Esophagus squamous epithelium (tissue), 5 donors: ENCODE measurements at regions not wholly inside any gene's neighbourhood (a gene's known extent, or its start where the extent isn't known, plus 50 kb on each side); places are given as distances from the start of the nearest gene placed in this dataset.
"Not testable (repeated sequence)": the region's sequence is repeated elsewhere in the genome, so short reads cannot be mapped to it uniquely, and the experiment has no call there.

ENCODE experiments used
- DNase-seq: peaks from one replicate; lab custom pipeline; 2025; lab: John Stamatoyannopoulos, UW
- H3K27ac ChIP-seq, 4 donors: fragments of 200-600 bp; sonication (generic); one replicate each; pipeline ENCODE4 v1.5.1; 2016 to 2019; ENCODE audit warnings: mild to moderate bottlenecking in 1 of 4
- H3K27me3 ChIP-seq, 4 donors: fragments of 200-600 bp; sonication (generic); 1 replicate in 3 of 4; 2 replicates in 1 of 4; pipeline versions ENCODE4 v1.5.1 to v1.6.0; 2017 to 2021; ENCODE audit warnings: antibody characterized with exemption in 1 of 4
- H3K36me3 ChIP-seq, 3 donors: fragments of 200-600 bp; sonication (generic); one replicate each; pipeline ENCODE4 v1.5.1; 2016 to 2019
- H3K4me1 ChIP-seq, 3 donors: fragments of 200-600 bp; sonication (generic); one replicate each; pipeline ENCODE4 v1.5.1; 2017 to 2019
- H3K4me3 ChIP-seq, 4 donors: fragments of 200-600 bp; sonication (generic); 1 replicate in 3 of 4; 2 replicates in 1 of 4; pipeline ENCODE4 v1.5.1; 2016 to 2019; ENCODE audit warnings: mild to moderate bottlenecking in 2 of 4, moderate library complexity in 1 of 4
- H3K9me3 ChIP-seq, 3 donors: fragments of 200-600 bp; sonication (generic); one replicate each; pipeline ENCODE4 v1.5.1; 2016 to 2019
- CTCF ChIP-seq, 6 experiments: fragments of 450-650 bp in 4 of 6; fragments of 200-600 bp in 2 of 6; sonication (generic) in 2 of 6; IDR thresholded peaks; one replicate each; pipeline ENCODE4 v1.5.1; 2016 to 2019; ENCODE audit warnings: antibody characterized with exemption in 6 of 6, mild to moderate bottlenecking in 4 of 6, moderate library complexity in 4 of 6
- POLR2A ChIP-seq, 4 donors: fragments of 450-650 bp; IDR thresholded peaks; one replicate each; pipeline ENCODE4 v1.6.1; 2017; ENCODE audit warnings: antibody characterized with exemption in 4 of 4, mild to moderate bottlenecking in 4 of 4, moderate library complexity in 3 of 4
- WGBS, 2 donors: methylation state at CpG; one replicate each; pipeline ENCODE4 v1.1.5; 2018; 5-methylcytosine and 5-hydroxymethylcytosine counted together
- intact Hi-C: fragments of 100-400 bp; cut with DNase I; formaldehyde crosslinking; loops from one replicate; pipeline ENCODE4 v1.15.0; 2022
- donor health status: DM: yes; HTN: yes; CAD: no.

DNA sequence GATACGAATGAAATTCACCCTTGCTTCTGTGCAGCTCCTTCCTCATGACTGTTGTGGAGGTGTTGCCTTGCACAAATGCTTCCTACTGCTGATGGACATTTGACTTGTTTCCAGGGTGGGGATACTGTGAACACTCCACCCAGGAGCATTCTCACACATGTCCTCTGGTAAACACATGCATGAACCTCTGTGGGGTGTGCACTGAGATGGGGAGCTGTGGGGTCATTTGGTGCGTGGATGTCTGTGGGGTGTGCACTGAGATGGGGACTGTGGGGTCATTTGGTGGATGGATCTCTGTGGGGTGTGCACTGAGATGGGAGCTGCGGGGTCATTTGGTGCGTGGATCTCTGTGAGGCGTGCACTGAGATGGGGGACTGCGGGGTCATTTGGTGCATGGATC lies 72.9 kb upstream of the IRX4 start:
- Histone ChIP-seq H3K36me3 (peaks cover 0 to 11% (median 0%) of the 10 kb centered on the region in 3 donors), H3K9me3 (no peaks in the 10 kb centered on the region), H3K27ac (no peak overlapping the region), H3K4me3 (no peak overlapping the region), H3K4me1 (peaks cover 0 to 1% (median 0%) of the 10 kb centered on the region in 3 donors), H3K27me3 (peaks cover 0 to 34% (median 0%) of the 10 kb centered on the region in 4 donors)
- 82 to 89% methylated on average over 3 to 5 of the region's 6 CpGs for WGBS, 2 donors
- DNase-seq, result no peak
- no peak for TF ChIP-seq POLR2A (IDR thresholded peaks at IDR 0.05)
- no peak for TF ChIP-seq CTCF (IDR thresholded peaks at IDR 0.05)
- intact Hi-C loops, result no loop called here

GRCh38 chr5:1953710-1954109 lies 71.0 kb upstream of the IRX4 start:
- H3K36me3 ChIP-seq, intact Hi-C loops, H3K27ac ChIP-seq, H3K9me3 ChIP-seq, DNase-seq, H3K4me3 ChIP-seq: not testable (repeated sequence)
- WGBS, 2 donors, result 83% methylated on average over 3 of the region's 5 CpGs; no CpG with 5 or more reads in 1 of the 2 donors
- Histone ChIP-seq H3K27me3 (peaks cover 0 to 37% (median 0%) of the 10 kb centered on the region in 4 donors), H3K4me1 (peaks cover 3 to 20% (median 6%) of the 10 kb centered on the region in 3 donors)

GRCh38 chr5:1952444-1953099 lies 69.8 kb upstream of the IRX4 start:
- Histone ChIP-seq H3K27me3 (peaks cover 0 to 37% (median 0%) of the 10 kb centered on the region in 4 donors), H3K4me3 (no peak overlapping the region), H3K4me1 (peaks cover 6 to 31% (median 8%) of the 10 kb centered on the region in 3 donors), H3K36me3 (no peaks in the 10 kb centered on the region), H3K27ac (no peak overlapping the region), H3K9me3 (no peaks in the 10 kb centered on the region)
- intact Hi-C loops, result no loop called here
- no peak for DNase-seq
- WGBS, 2 donors, result 74 to 100% methylated on average over 1 to 11 of the region's 20 CpGs
- no peak for TF ChIP-seq POLR2A (IDR thresholded peaks at IDR 0.05)
- no peak for TF ChIP-seq CTCF (IDR thresholded peaks at IDR 0.05)

- intact Hi-C loops, result no loop called here
These were observed 69.3 kb upstream of the IRX4 start for GRCh38 chr5:1952021-1952420.

GRCh38 chr5:1951165-1951816 lies 68.6 kb upstream of the IRX4 start:
- intact Hi-C loops, result no loop called here
- TF ChIP-seq CTCF (IDR thresholded peaks at IDR 0.05) (no peak), POLR2A (IDR thresholded peaks at IDR 0.05) (no peak)
- Histone ChIP-seq H3K9me3 (no peaks in the 10 kb centered on the region), H3K27me3 (peaks cover 0 to 41% (median 0%) of the 10 kb centered on the region in 4 donors), H3K4me1 (peaks cover 6 to 39% (median 10%) of the 10 kb centered on the region in 3 donors), H3K4me3 (no peak overlapping the region), H3K36me3 (no peaks in the 10 kb centered on the region), H3K27ac (no peak overlapping the region)
- no peak for DNase-seq
- 94 to 95% methylated on average over 32 to 45 of the region's 54 CpGs for WGBS, 2 donors

More at GRCh38 chr5:1952021-1952420, 69.3 kb upstream of the IRX4 start:
- H3K27ac ChIP-seq, result no peak overlapping the region
- DNase-seq, result no peak
- no peaks in the 10 kb centered on the region for H3K9me3 ChIP-seq
- WGBS, 2 donors, result 74 to 80% methylated on average over 5 to 7 of the region's 8 CpGs
- H3K4me1 ChIP-seq, result peaks cover 6 to 37% (median 10%) of the 10 kb centered on the region in 3 donors
- H3K4me3 ChIP-seq, result no peak overlapping the region
- H3K36me3 ChIP-seq, result no peaks in the 10 kb centered on the region
- no peak for TF ChIP-seq CTCF (IDR thresholded peaks at IDR 0.05)
- TF ChIP-seq POLR2A (IDR thresholded peaks at IDR 0.05), result no peak
- peaks cover 0 to 37% (median 0%) of the 10 kb centered on the region in 4 donors for H3K27me3 ChIP-seq
